ENCODE measurements at regions not wholly inside any gene's neighbourhood (a gene's known extent, or its start where the extent isn't known, plus 50 kb on each side); places are given as distances from the start of the nearest gene placed in this dataset.

GRCh38 chr7:136066304-136067143 lies 89.4 kb upstream of the MTPN start:
- H3K27me3 Mint-ChIP-seq (ENCODE audit: unreplicated experiment), result peaks cover 17% of the 10 kb centered on the region
- no peak for DNase-seq (ENCODE audit: extremely low spot score, unreplicated experiment)
- no peak for TF ChIP-seq CTCF (IDR thresholded peaks at IDR 0.05)
- H3K36me3 Mint-ChIP-seq (ENCODE audit: unreplicated experiment), result no peaks in the 10 kb centered on the region
- no peak overlapping the region for H3K27ac Mint-ChIP-seq (ENCODE audit: unreplicated experiment)
- no peaks in the 10 kb centered on the region for H3K9me3 Mint-ChIP-seq (ENCODE audit: unreplicated experiment)
- H3K4me3 Mint-ChIP-seq (ENCODE audit: unreplicated experiment), result no peak overlapping the region
- H3K4me1 Mint-ChIP-seq (ENCODE audit: unreplicated experiment), result peaks cover 1% of the 10 kb centered on the region

GRCh38 chr7:136064627-136065237 lies 87.6 kb upstream of the MTPN start:
- Mint-ChIP-seq H3K27ac (ENCODE audit: unreplicated experiment) (no peak overlapping the region), H3K9me3 (ENCODE audit: unreplicated experiment) (no peaks in the 10 kb centered on the region), H3K4me3 (ENCODE audit: unreplicated experiment) (no peak overlapping the region), H3K36me3 (ENCODE audit: unreplicated experiment) (no peaks in the 10 kb centered on the region), H3K4me1 (ENCODE audit: unreplicated experiment) (peaks cover 1% of the 10 kb centered on the region), H3K27me3 (ENCODE audit: unreplicated experiment) (peaks cover 17% of the 10 kb centered on the region)
- DNase-seq (ENCODE audit: extremely low spot score, unreplicated experiment), result no peak
- TF ChIP-seq CTCF (IDR thresholded peaks at IDR 0.05), result no peak

- Mint-ChIP-seq H3K4me1 (ENCODE audit: unreplicated experiment) (peaks cover 1% of the 10 kb centered on the region), H3K9me3 (ENCODE audit: unreplicated experiment) (no peaks in the 10 kb centered on the region), H3K27me3 (ENCODE audit: unreplicated experiment) (peaks cover 17% of the 10 kb centered on the region), H3K36me3 (ENCODE audit: unreplicated experiment) (no peaks in the 10 kb centered on the region), H3K4me3 (ENCODE audit: unreplicated experiment) (no peak overlapping the region), H3K27ac (ENCODE audit: unreplicated experiment) (no peak overlapping the region)
- no peak for DNase-seq (ENCODE audit: extremely low spot score, unreplicated experiment)
- TF ChIP-seq CTCF (IDR thresholded peaks at IDR 0.05), result no peak
These were observed 86.9 kb upstream of the MTPN start for GRCh38 chr7:136064081-136064480.

- Mint-ChIP-seq H3K4me1 (ENCODE audit: unreplicated experiment) (peaks cover 1% of the 10 kb centered on the region), H3K36me3 (ENCODE audit: unreplicated experiment) (no peaks in the 10 kb centered on the region)
These were observed 86.1 kb upstream of the MTPN start for GRCh38 chr7:136063326-136063666.

More at GRCh38 chr7:136063326-136063666, 86.1 kb upstream of the MTPN start:
- H3K9me3 Mint-ChIP-seq (ENCODE audit: unreplicated experiment), result no peaks in the 10 kb centered on the region
- H3K4me3 Mint-ChIP-seq (ENCODE audit: unreplicated experiment), result no peak overlapping the region
- no peak overlapping the region for H3K27ac Mint-ChIP-seq (ENCODE audit: unreplicated experiment)
- DNase-seq (ENCODE audit: extremely low spot score, unreplicated experiment), result no peak
- peaks cover 17% of the 10 kb centered on the region for H3K27me3 Mint-ChIP-seq (ENCODE audit: unreplicated experiment)
- no peak for TF ChIP-seq CTCF (IDR thresholded peaks at IDR 0.05)

Data from osteocyte (in vitro differentiated cells).